ENCODE measurements at regions not wholly inside any gene's neighbourhood (a gene's known extent, or its start where the extent isn't known, plus 50 kb on each side); places are given as distances from the start of the nearest gene placed in this dataset.
"Not testable (repeated sequence)": the region's sequence is repeated elsewhere in the genome, so short reads cannot be mapped to it uniquely, and the experiment has no call there.

GRCh38 chr15:66872405-66872804 is 170.4 kb downstream of the SMAD6 start (continued):
- no peak for TF ChIP-seq AR (CRISPR knock-in tag; IDR thresholded peaks at IDR 0.05)

GRCh38 chr15:66873331-66873730 is 171.3 kb downstream of the SMAD6 start:
- H3K4me3 Mint-ChIP-seq; H3K4me1 Mint-ChIP-seq; H3K27ac Mint-ChIP-seq; ATAC-seq; H3K27me3 Mint-ChIP-seq (ENCODE audit: low read depth); POLR2A ChIA-PET; H3K36me3 Mint-ChIP-seq; DNase-seq (ENCODE audit: low spot score); H3K9me3 Mint-ChIP-seq: not testable (repeated sequence)
- CTCF ChIA-PET: interaction anchor here (0.8 kb wide), 1 partner anchor 30 kb away, joined by 5 read pairs; no protein-coding TSS in a partner anchor

GRCh38 chr15:66873856-66874255 is 171.8 kb downstream of the SMAD6 start:
- H3K4me3 Mint-ChIP-seq: no peak overlapping the region
- no peak overlapping the region for H3K27ac Mint-ChIP-seq
- CTCF ChIA-PET: interaction anchor here (0.8 to 1.0 kb wide), 2 partner anchors 30 to 32 kb away, joined by 3 to 5 read pairs; no protein-coding TSS in a partner anchor
- no peak for DNase-seq (ENCODE audit: low spot score)
- TF ChIP-seq CBFB (CRISPR knock-in tag; IDR thresholded peaks at IDR 0.05; ENCODE audit: low read depth) (no peak), TEAD4 (CRISPR knock-in tag; IDR thresholded peaks at IDR 0.05) (no peak), NR2C2 (CRISPR knock-in tag; IDR thresholded peaks at IDR 0.05) (no peak), OVOL2 (CRISPR knock-in tag; IDR thresholded peaks at IDR 0.05; ENCODE audit: borderline replicate concordance) (no peak), ATF1 (CRISPR knock-in tag; IDR thresholded peaks at IDR 0.05) (no peak), PRRX2 (CRISPR knock-in tag; IDR thresholded peaks at IDR 0.05) (no peak), MAX (CRISPR knock-in tag; IDR thresholded peaks at IDR 0.05) (no peak)
- ATAC-seq: no peak; the same call in 1 of the 2 replicates
- H3K36me3 Mint-ChIP-seq: no peaks in the 10 kb centered on the region
- no peaks in the 10 kb centered on the region for H3K9me3 Mint-ChIP-seq
- H3K4me1 Mint-ChIP-seq: peaks cover 3% of the 10 kb centered on the region; the same call in 1 of the 2 replicates
- no peaks in the 10 kb centered on the region; the same call in 1 of the 2 replicates for H3K27me3 Mint-ChIP-seq (ENCODE audit: low read depth)
- POLR2A ChIA-PET: no interaction called here

GRCh38 chr15:66875588-66876420 is 173.8 kb downstream of the SMAD6 start:
- ChIA-PET CTCF (no interaction called here), POLR2A (no interaction called here)
- Mint-ChIP-seq H3K27ac (no peak overlapping the region), H3K4me1 (peaks cover 3% of the 10 kb centered on the region; the same call in 1 of the 2 replicates), H3K36me3 (no peaks in the 10 kb centered on the region), H3K4me3 (no peak overlapping the region), H3K9me3 (no peaks in the 10 kb centered on the region), H3K27me3 (ENCODE audit: low read depth) (no peaks in the 10 kb centered on the region; the same call in 1 of the 2 replicates)
- DNase-seq (ENCODE audit: low spot score): no peak
- no peak for ATAC-seq
- no peak for TF ChIP-seq JAZF1 (CRISPR knock-in tag; IDR thresholded peaks at IDR 0.05)
- TF ChIP-seq ZNF671 (CRISPR knock-in tag; IDR thresholded peaks at IDR 0.05): no peak
- TF ChIP-seq ZNF263 (CRISPR knock-in tag; IDR thresholded peaks at IDR 0.05; ENCODE audit: low read depth): no peak
- TF ChIP-seq E2F1 (CRISPR knock-in tag; IDR thresholded peaks at IDR 0.05): no peak
- TF ChIP-seq ZNF232 (CRISPR knock-in tag; IDR thresholded peaks at IDR 0.05): no peak
- no peak for TF ChIP-seq JUN (CRISPR knock-in tag; IDR thresholded peaks at IDR 0.05)
- TF ChIP-seq RELA (CRISPR knock-in tag; IDR thresholded peaks at IDR 0.05; ENCODE audit: borderline replicate concordance): no peak
- TF ChIP-seq IRF1 (CRISPR knock-in tag; IDR thresholded peaks at IDR 0.05): no peak
- TF ChIP-seq ZMAT4 (CRISPR knock-in tag; IDR thresholded peaks at IDR 0.05): no peak
- TF ChIP-seq ZNF532 (CRISPR knock-in tag; IDR thresholded peaks at IDR 0.05; ENCODE audit: borderline replicate concordance): no peak
- TF ChIP-seq E2F4 (CRISPR knock-in tag; IDR thresholded peaks at IDR 0.05; ENCODE audit: borderline replicate concordance, low read depth): no peak
